Hepatocyte (in vitro differentiated cells): ENCODE measurements at regions not wholly inside any gene's neighbourhood (a gene's known extent, or its start where the extent isn't known, plus 50 kb on each side); places are given as distances from the start of the nearest gene placed in this dataset.

Experiments
- DNase-seq: peaks from one replicate; pipeline ENCODE4 v3.0.0-alpha.2; 2016; ENCODE audit warnings: low spot score
- H2AFZ ChIP-seq: fragments of 200-600 bp; sonication (generic); 2 replicates; pipeline ENCODE4 v1.6.0; 2016; ENCODE audit warnings: antibody characterized with exemption, mild to moderate bottlenecking
- H3K27ac ChIP-seq: fragments of 200-600 bp; sonication (generic); 2 replicates; pipeline ENCODE4 v1.5.1; 2016; ENCODE audit warnings: mild to moderate bottlenecking
- H3K27me3 ChIP-seq: fragments of 200-600 bp; sonication (generic); 2 replicates; pipeline ENCODE4 v1.6.1; 2016
- H3K36me3 ChIP-seq: fragments of 200-600 bp; sonication (generic); replicated peaks from 2 replicates; pipeline ENCODE4 v1.5.1; 2016; ENCODE audit warnings: low read depth; ENCODE audit not compliant: insufficient read depth
- H3K4me1 ChIP-seq: fragments of 200-600 bp; sonication (generic); 2 replicates; pipeline ENCODE4 v1.5.1; 2016; ENCODE audit warnings: mild to moderate bottlenecking, moderate library complexity; ENCODE audit not compliant: insufficient read depth
- H3K4me2 ChIP-seq: fragments of 200-600 bp; sonication (generic); 2 replicates; pipeline ENCODE4 v1.6.0; 2016
- H3K4me3 ChIP-seq: fragments of 200-600 bp; sonication (generic); 2 replicates; pipeline ENCODE4 v1.5.1; 2016; ENCODE audit warnings: mild to moderate bottlenecking
- H3K79me2 ChIP-seq: fragments of 200-600 bp; sonication (generic); 2 replicates; pipeline ENCODE4 v1.6.0; 2017; ENCODE audit warnings: mild to moderate bottlenecking
- H3K9me2 ChIP-seq: fragments of 200-600 bp; sonication (generic); replicated peaks from 2 replicates; pipeline ENCODE4 v1.6.0; 2017; ENCODE audit warnings: mild to moderate bottlenecking; ENCODE audit not compliant: insufficient read depth
- H3K9me3 ChIP-seq: fragments of 200-600 bp; sonication (generic); 2 replicates; pipeline ENCODE4 v1.5.1; 2016; ENCODE audit warnings: low read depth, mild to moderate bottlenecking
- H4K20me1 ChIP-seq: fragments of 200-600 bp; sonication (generic); 2 replicates; pipeline ENCODE4 v1.6.0; 2016; ENCODE audit warnings: mild to moderate bottlenecking; ENCODE audit not compliant: insufficient read depth, poor library complexity, severe bottlenecking
- CTCF ChIP-seq: fragments of 200-600 bp; sonication (generic); IDR thresholded peaks from 2 replicates; pipeline ENCODE4 v1.5.1; 2016; ENCODE audit warnings: antibody characterized with exemption, mild to moderate bottlenecking; ENCODE audit not compliant: poor library complexity
- EZH2 ChIP-seq: fragments of 200-600 bp; sonication (generic); IDR thresholded peaks from 2 replicates; pipeline ENCODE4 v1.6.1; 2016; ENCODE audit warnings: antibody characterized with exemption, mild to moderate bottlenecking, borderline replicate concordance
- EZH2phosphoT487 ChIP-seq: fragments of 200-600 bp; sonication (generic); IDR thresholded peaks from one replicate; pipeline ENCODE4 v1.6.1; 2018; ENCODE audit warnings: antibody characterized with exemption, mild to moderate bottlenecking, low read depth, moderate library complexity; ENCODE audit not compliant: unreplicated experiment, severe bottlenecking
- WGBS: methylation state at CpG from one replicate; pipeline ENCODE4 v1.1.6; 2016; ENCODE audit warnings: low lambda C conversion rate; ENCODE audit errors: missing lambda C conversion rate; 5-methylcytosine and 5-hydroxymethylcytosine counted together

GRCh38 chr6:15809367-15809766 is 146.5 kb upstream of the DTNBP1 start:
- no peak for DNase-seq
- Histone ChIP-seq H3K4me3 (no peak overlapping the region), H3K79me2 (no peaks in the 10 kb centered on the region), H3K27ac (no peak overlapping the region), H3K4me2 (no peak overlapping the region), H2AFZ (no peak overlapping the region), H3K36me3 (no peaks in the 10 kb centered on the region), H3K4me1 (no peaks in the 10 kb centered on the region), H3K9me3 (no peaks in the 10 kb centered on the region), H4K20me1 (no peaks in the 10 kb centered on the region), H3K27me3 (no peaks in the 10 kb centered on the region), H3K9me2 (no peaks in the 10 kb centered on the region)
- WGBS: 96% methylated on average over 2 of the region's 2 CpGs
- TF ChIP-seq EZH2: no peak
- no peak for TF ChIP-seq EZH2phosphoT487
- TF ChIP-seq CTCF: no peak

- H3K4me2 ChIP-seq: no peak overlapping the region
- H3K79me2 ChIP-seq: no peaks in the 10 kb centered on the region
- H4K20me1 ChIP-seq: no peaks in the 10 kb centered on the region
- no peak for DNase-seq
- 70% methylated on average over 13 of the region's 13 CpGs for WGBS
- no peaks in the 10 kb centered on the region for H3K9me2 ChIP-seq
- TF ChIP-seq CTCF (no peak), EZH2 (no peak), EZH2phosphoT487 (no peak)
- no peak overlapping the region for H2AFZ ChIP-seq
- H3K27ac ChIP-seq: no peak overlapping the region
- H3K9me3 ChIP-seq: no peaks in the 10 kb centered on the region
- no peak overlapping the region for H3K4me3 ChIP-seq
- H3K27me3 ChIP-seq: no peaks in the 10 kb centered on the region
- H3K36me3 ChIP-seq: no peaks in the 10 kb centered on the region
- no peaks in the 10 kb centered on the region for H3K4me1 ChIP-seq
Measured at GRCh38 chr6:15804164-15805154, 141.6 kb upstream of the DTNBP1 start.

- Histone ChIP-seq H3K9me2 (no peaks in the 10 kb centered on the region), H3K9me3 (no peaks in the 10 kb centered on the region), H3K27ac (no peak overlapping the region), H4K20me1 (no peaks in the 10 kb centered on the region), H3K27me3 (no peaks in the 10 kb centered on the region), H3K36me3 (no peaks in the 10 kb centered on the region), H3K4me3 (no peak overlapping the region), H3K79me2 (no peaks in the 10 kb centered on the region), H3K4me2 (no peak overlapping the region), H3K4me1 (no peaks in the 10 kb centered on the region), H2AFZ (no peak overlapping the region)
- DNase-seq: no peak
- WGBS: 90% methylated on average over 5 of the region's 5 CpGs
- TF ChIP-seq EZH2phosphoT487 (no peak), CTCF (no peak), EZH2 (no peak)
Measured at GRCh38 chr6:15802466-15802865, 139.6 kb upstream of the DTNBP1 start.
